ENCODE measurements at regions not wholly inside any gene's neighbourhood (a gene's known extent, or its start where the extent isn't known, plus 50 kb on each side); places are given as distances from the start of the nearest gene placed in this dataset.

DNA sequence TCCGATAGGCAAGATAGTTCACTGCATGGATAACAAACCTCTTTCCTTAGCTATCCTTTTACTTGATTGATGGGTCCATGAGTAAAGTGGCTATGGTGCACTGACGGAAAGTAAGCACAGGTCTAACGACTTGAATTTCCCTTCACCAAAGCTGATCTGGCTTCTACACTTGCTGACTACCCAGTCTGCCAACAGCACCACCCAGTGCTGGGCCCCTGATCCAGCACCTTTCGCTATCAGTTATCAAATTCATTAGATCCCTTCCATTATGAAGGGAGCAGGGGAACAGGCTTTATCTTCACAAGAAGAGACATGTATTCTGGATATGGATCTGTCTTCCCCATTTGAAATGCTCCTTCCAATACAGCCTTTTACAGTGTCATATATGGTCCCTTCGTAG is 855.9 kb downstream of the GRID1 start:
- Histone ChIP-seq H3K9me1 (ENCODE audit: control insufficient read depth, insufficient read depth, low read length) (no peaks in the 10 kb centered on the region), H3K36me3 (ENCODE audit: control insufficient read depth, insufficient read depth, low read length) (no peaks in the 10 kb centered on the region), H3K4me2 (ENCODE audit: insufficient read depth, low read length) (no peak overlapping the region), H2AFZ (ENCODE audit: low read depth, low read length) (no peak overlapping the region), H3K79me2 (ENCODE audit: control insufficient read depth, insufficient read depth, low read length) (no peaks in the 10 kb centered on the region), H3K27ac (ENCODE audit: extremely low read depth, low read depth, low read length) (no peak overlapping the region), H3K9ac (ENCODE audit: insufficient read depth in 1 of 2, low read depth in 2 of 2, low read length in 2 of 2) (no peak overlapping the region), H3K4me1 (replicated peaks in 1 of 2; ENCODE audit: control insufficient read depth in 2 of 2, insufficient read depth in 2 of 2, low read length in 2 of 2) (no peaks in the 10 kb centered on the region), H4K20me1 (replicated peaks; ENCODE audit: control insufficient read depth, insufficient read depth, low read length) (no peaks in the 10 kb centered on the region), H3K9me3 (replicated peaks; ENCODE audit: control insufficient read depth, insufficient read depth, low read depth, low read length) (no peaks in the 10 kb centered on the region; the same call in none of the 2 replicates), H3K4me3 (no peak overlapping the region), H3K27me3 (ENCODE audit: control insufficient read depth in 2 of 2, insufficient read depth in 2 of 2, low read length in 2 of 2) (no peaks in the 10 kb centered on the region)
- POLR2A ChIA-PET = no interaction called here
- in situ Hi-C loops (cut with MboI) (no loop called here), intact Hi-C loops (cut with micrococcal nuclease) (no loop called here)
- 4% methylated on average over 5 of the region's 5 CpGs for WGBS (ENCODE audit: insufficient coverage, low coverage, missing lambda C conversion rate)
- no peak for FAIRE-seq
- no TSS peak for BruUV-seq (replicated peaks)
- no peak for ATAC-seq
- TF ChIP-seq RBM34 (IDR thresholded peaks at IDR 0.05; ENCODE audit: borderline replicate concordance, insufficient read depth, low read length) = no peak
- no peak for TF ChIP-seq HLTF (IDR thresholded peaks at IDR 0.05)
- no peak for TF ChIP-seq TBL1XR1 (IDR thresholded peaks at IDR 0.05; ENCODE audit: low read length in 2 of 2)
- TF ChIP-seq MEIS2 (IDR thresholded peaks at IDR 0.05; ENCODE audit: partially characterized antibody) = no peak
- TF ChIP-seq, protein P1, sequence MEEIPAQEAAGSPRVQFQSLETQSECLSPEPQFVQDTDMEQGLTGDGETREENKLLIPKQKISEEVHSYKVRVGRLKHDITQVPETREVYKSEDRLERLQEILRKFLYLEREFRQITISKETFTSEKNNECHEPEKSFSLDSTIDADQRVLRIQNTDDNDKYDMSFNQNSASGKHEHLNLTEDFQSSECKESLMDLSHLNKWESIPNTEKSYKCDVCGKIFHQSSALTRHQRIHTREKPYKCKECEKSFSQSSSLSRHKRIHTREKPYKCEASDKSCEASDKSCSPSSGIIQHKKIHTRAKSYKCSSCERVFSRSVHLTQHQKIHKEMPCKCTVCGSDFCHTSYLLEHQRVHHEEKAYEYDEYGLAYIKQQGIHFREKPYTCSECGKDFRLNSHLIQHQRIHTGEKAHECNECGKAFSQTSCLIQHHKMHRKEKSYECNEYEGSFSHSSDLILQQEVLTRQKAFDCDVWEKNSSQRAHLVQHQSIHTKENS (CRISPR knock-in tag; IDR thresholded peaks at IDR 0.05) = no peak
- TF ChIP-seq PRPF4 (IDR thresholded peaks at IDR 0.05; ENCODE audit: insufficient read depth, low read depth, low read length, poor library complexity, severe bottlenecking) = no peak
- DNase-seq (ENCODE audit: extremely low read depth in 1 of 4, low spot score in 3 of 4) = no peak
- CTCF ChIA-PET (ENCODE audit: low intra/inter-chr PET ratio) = no interaction called here

DNA sequence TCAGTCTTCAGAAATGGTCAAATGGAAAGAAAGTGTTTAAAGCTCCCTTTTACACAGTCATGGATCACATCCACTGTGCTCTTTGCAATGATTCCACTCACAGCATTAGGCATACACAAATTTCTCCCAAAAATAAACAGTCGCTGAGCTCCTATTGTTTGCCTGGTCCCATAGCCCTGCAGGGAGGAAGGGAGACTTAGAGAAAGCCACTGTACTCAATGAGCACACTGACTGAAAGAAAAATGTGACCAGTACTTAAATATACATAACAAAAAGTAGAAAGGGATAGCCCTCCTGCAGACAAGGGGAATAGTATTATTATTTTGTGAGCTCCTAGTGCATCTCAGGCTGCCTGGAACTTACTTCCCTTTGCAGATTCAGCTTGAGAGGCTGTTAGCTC is 853.2 kb downstream of the GRID1 start:
- Histone ChIP-seq H3K79me2 (ENCODE audit: control insufficient read depth, insufficient read depth, low read length) (no peaks in the 10 kb centered on the region), H3K4me2 (ENCODE audit: insufficient read depth, low read length) (no peak overlapping the region), H3K9me3 (replicated peaks; ENCODE audit: control insufficient read depth, insufficient read depth, low read depth, low read length) (no peaks in the 10 kb centered on the region; the same call in none of the 2 replicates), H3K27ac (ENCODE audit: extremely low read depth, low read depth, low read length) (no peak overlapping the region), H3K9me1 (ENCODE audit: control insufficient read depth, insufficient read depth, low read length) (no peaks in the 10 kb centered on the region), H4K20me1 (replicated peaks; ENCODE audit: control insufficient read depth, insufficient read depth, low read length) (no peaks in the 10 kb centered on the region), H2AFZ (ENCODE audit: low read depth, low read length) (no peak overlapping the region), H3K4me3 (no peak overlapping the region), H3K27me3 (ENCODE audit: control insufficient read depth in 2 of 2, insufficient read depth in 2 of 2, low read length in 2 of 2) (no peaks in the 10 kb centered on the region), H3K9ac (ENCODE audit: insufficient read depth in 1 of 2, low read depth in 2 of 2, low read length in 2 of 2) (no peak overlapping the region), H3K4me1 (replicated peaks in 1 of 2; ENCODE audit: control insufficient read depth in 2 of 2, insufficient read depth in 2 of 2, low read length in 2 of 2) (no peaks in the 10 kb centered on the region), H3K36me3 (ENCODE audit: control insufficient read depth, insufficient read depth, low read length) (no peaks in the 10 kb centered on the region)
- intact Hi-C loops (cut with micrococcal nuclease) (no loop called here), in situ Hi-C loops (cut with MboI) (no loop called here)
- POLR2A ChIA-PET = no interaction called here
- FAIRE-seq = no peak
- no TSS peak for BruUV-seq (replicated peaks)
- no peak for DNase-seq (ENCODE audit: extremely low read depth in 1 of 4, low spot score in 3 of 4)
- 0% methylated on average over 1 of the region's 1 CpG for WGBS (ENCODE audit: insufficient coverage, low coverage, missing lambda C conversion rate)
- no peak for ATAC-seq
- CTCF ChIA-PET (ENCODE audit: low intra/inter-chr PET ratio) = no interaction called here
- TF ChIP-seq ZKSCAN8 (CRISPR knock-in tag; IDR thresholded peaks at IDR 0.05) (no peak), ARHGAP35 (IDR thresholded peaks at IDR 0.05; ENCODE audit: partially characterized antibody) (no peak), SOX6 (IDR thresholded peaks at IDR 0.05) (no peak)
- TF ChIP-seq, protein P2, sequence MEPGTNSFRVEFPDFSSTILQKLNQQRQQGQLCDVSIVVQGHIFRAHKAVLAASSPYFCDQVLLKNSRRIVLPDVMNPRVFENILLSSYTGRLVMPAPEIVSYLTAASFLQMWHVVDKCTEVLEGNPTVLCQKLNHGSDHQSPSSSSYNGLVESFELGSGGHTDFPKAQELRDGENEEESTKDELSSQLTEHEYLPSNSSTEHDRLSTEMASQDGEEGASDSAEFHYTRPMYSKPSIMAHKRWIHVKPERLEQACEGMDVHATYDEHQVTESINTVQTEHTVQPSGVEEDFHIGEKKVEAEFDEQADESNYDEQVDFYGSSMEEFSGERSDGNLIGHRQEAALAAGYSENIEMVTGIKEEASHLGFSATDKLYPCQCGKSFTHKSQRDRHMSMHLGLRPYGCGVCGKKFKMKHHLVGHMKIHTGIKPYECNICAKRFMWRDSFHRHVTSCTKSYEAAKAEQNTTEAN (CRISPR knock-in tag; IDR thresholded peaks at IDR 0.05) = no peak
- TF ChIP-seq, protein P3, sequence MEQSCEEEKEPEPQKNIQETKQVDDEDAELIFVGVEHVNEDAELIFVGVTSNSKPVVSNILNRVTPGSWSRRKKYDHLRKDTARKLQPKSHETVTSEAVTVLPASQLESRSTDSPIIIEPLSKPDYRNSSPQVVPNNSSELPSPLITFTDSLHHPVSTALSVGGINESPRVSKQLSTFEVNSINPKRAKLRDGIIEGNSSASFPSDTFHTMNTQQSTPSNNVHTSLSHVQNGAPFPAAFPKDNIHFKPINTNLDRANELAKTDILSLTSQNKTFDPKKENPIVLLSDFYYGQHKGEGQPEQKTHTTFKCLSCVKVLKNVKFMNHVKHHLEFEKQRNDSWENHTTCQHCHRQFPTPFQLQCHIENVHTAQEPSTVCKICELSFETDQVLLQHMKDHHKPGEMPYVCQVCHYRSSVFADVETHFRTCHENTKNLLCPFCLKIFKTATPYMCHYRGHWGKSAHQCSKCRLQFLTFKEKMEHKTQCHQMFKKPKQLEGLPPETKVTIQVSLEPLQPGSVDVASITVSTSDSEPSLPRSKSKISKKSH (CRISPR knock-in tag; IDR thresholded peaks at IDR 0.05) = no peak

All from K562 (cell line).